ENCODE measurements at regions not wholly inside any gene's neighbourhood (a gene's known extent, or its start where the extent isn't known, plus 50 kb on each side); places are given as distances from the start of the nearest gene placed in this dataset.

- TF ChIP-seq TAF7 (optimal IDR thresholded peaks at IDR 0.05; ENCODE audit: borderline replicate concordance, low read depth, low read length) (no peak), GABPA (IDR thresholded peaks at IDR 0.05; ENCODE audit: borderline replicate concordance, insufficient read depth, low read length) (no peak), CHD1 (IDR thresholded peaks at IDR 0.05; ENCODE audit: low read depth, low read length) (no peak), POU5F1 (IDR thresholded peaks at IDR 0.05; ENCODE audit: low read depth, low read length) (no peak)
Measured at GRCh38 chr2:240271716-240272341, 131.4 kb upstream of the OTOS start (continued).

Measured in H1 (cell line).